ENCODE measurements at regions not wholly inside any gene's neighbourhood (a gene's known extent, or its start where the extent isn't known, plus 50 kb on each side); places are given as distances from the start of the nearest gene placed in this dataset.

DNA sequence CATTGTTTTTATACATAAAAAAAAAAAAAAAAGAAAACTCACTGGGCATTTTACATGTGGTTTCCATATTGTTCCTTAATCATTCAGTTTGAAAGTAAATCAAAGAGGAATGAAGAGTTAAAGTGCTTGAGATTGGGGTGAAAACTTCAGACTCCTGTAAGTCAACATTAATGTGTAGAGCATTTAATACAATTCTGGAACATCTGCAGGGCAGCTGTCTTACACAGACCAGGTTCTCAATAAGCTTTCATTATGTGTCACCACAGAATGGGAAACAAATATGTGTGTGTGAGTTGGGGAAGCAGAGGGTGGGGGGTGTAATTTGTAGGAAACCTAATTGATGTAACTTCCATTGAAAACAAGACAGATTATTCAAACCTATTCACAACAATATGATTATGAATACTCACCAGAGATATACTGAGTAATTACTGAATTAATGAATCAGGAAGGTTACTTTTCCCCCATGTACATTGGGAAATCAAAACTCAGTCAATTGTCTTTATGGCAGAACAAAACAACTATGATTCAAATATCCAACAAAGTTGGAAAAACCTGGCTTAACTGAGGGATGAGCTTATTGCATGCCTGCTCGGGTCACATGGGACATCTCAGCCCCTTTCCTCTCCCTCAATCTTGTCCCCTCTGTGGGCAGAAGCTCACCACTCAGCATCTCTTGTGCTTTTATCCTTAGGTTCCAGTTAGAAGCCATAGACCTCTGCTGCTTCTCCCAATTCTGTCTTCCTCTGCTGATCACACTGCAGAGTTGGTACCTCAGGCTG lies 281.2 kb upstream of the THBS1 start:
- CTCF ChIA-PET = interaction anchor here (1.3 kb wide), 1 partner anchor 36 kb away, joined by 3 read pairs; no protein-coding TSS in a partner anchor
- H3K9me3 ChIP-seq (replicated peaks; ENCODE audit: control insufficient read depth, insufficient read depth, low read length) = no peaks in the 10 kb centered on the region

More for the DNA sequence above, 281.2 kb upstream of the THBS1 start:
- Histone ChIP-seq H2AFZ (ENCODE audit: low read depth, low read length) (peak overlapping the region; percentile 8), H3K79me2 (ENCODE audit: control insufficient read depth, insufficient read depth, low read length) (no peaks in the 10 kb centered on the region), H3K27ac (ENCODE audit: insufficient read depth, low read depth, low read length) (peak overlapping the region; percentile 92), H3K4me2 (ENCODE audit: insufficient read depth, low read length) (no peak overlapping the region), H3K4me1 (ENCODE audit: control insufficient read depth, extremely low read depth, insufficient read depth, low read length) (peaks cover 31% of the 10 kb centered on the region), H4K20me1 (replicated peaks; ENCODE audit: control insufficient read depth, extremely low read depth, insufficient read depth, low read length) (no peaks in the 10 kb centered on the region), H3K4me3 (replicated peaks in 1 of 3; ENCODE audit: insufficient read depth in 1 of 3, low read depth in 1 of 3, low read length in 3 of 3) (no peak overlapping the region), H3K9me1 (replicated peaks; ENCODE audit: control insufficient read depth, extremely low read depth, insufficient read depth, low read length) (no peaks in the 10 kb centered on the region), H3K36me3 (ENCODE audit: control insufficient read depth in 2 of 2, extremely low read depth in 1 of 2, insufficient read depth in 2 of 2, low read length in 2 of 2) (no peaks in the 10 kb centered on the region), H3K27me3 (ENCODE audit: control insufficient read depth in 2 of 2, insufficient read depth in 2 of 2, low read length in 2 of 2) (no peaks in the 10 kb centered on the region), H3K9ac (replicated peaks; ENCODE audit: extremely low read depth, insufficient read depth, low read length) (peak overlapping the region; percentile 69)
- no TSS peak for BruUV-seq (replicated peaks)
- peak; percentile 12 for FAIRE-seq
- POLR2A ChIA-PET = interaction anchor here (0.7 kb wide), 1 partner anchor 88 kb away, joined by 9 read pairs; no protein-coding TSS in a partner anchor
- intact Hi-C loops (cut with micrococcal nuclease) (loop anchor here (1.0 to 5.0 kb wide), 4 partner anchors 51 to 280 kb away; no protein-coding TSS in a partner anchor), dilution Hi-C loops (cut with MboI; ENCODE audit: extremely low pct_ligation_motif_present, low sequenced_read_pairs) (no loop called here)
- TF ChIP-seq JUN (IDR thresholded peaks at IDR 0.05; ENCODE audit: borderline replicate concordance, insufficient read depth, insufficient read length, low read depth) (no peak), GATA2 (IDR thresholded peaks at IDR 0.05; ENCODE audit: insufficient read depth, insufficient read length, low read depth, low read length) (no peak), EZH2 (IDR thresholded peaks at IDR 0.05; ENCODE audit: borderline replicate concordance, low read depth, low read length, severe bottlenecking) (no peak), MAX (IDR thresholded peaks at IDR 0.05; ENCODE audit: insufficient read depth, insufficient read length) (no peak), CTCF (IDR thresholded peaks at IDR 0.05; ENCODE audit: extremely low read depth in 1 of 2, insufficient read depth in 1 of 2, low read depth in 1 of 2, low read length in 2 of 2) (no peak), FOS (IDR thresholded peaks at IDR 0.05; ENCODE audit: borderline replicate concordance, insufficient read depth, low read length) (no peak), MYC (IDR thresholded peaks at IDR 0.05; ENCODE audit: low read depth, low read length) (no peak), POLR2A (IDR thresholded peaks at IDR 0.05; ENCODE audit: low read depth, low read length) (no peak), POLR2AphosphoS5 (IDR thresholded peaks at IDR 0.05; ENCODE audit: insufficient read depth, low read depth, low read length) (no peak)
- no peak for DNase-seq (ENCODE audit: low read depth, low spot score)

Measured in endothelial cell of umbilical vein (primary cell).